Mucosa of descending colon (tissue), 3 donors: ENCODE measurements at regions not wholly inside any gene's neighbourhood (a gene's known extent, or its start where the extent isn't known, plus 50 kb on each side); places are given as distances from the start of the nearest gene placed in this dataset.

Source experiments
- ATAC-seq: fragments of 200-7000 bp; cut with Tn5 transposase; one replicate; pipeline ENCODE4 v1.9.1; 2020; ENCODE audit warnings: mild to moderate bottlenecking, moderate library complexity
- DNase-seq, 3 donors: peaks; one replicate each; pipeline ENCODE4 v3.0.0-alpha.2; 2020
- H3K36me3 ChIP-seq: fragments of 200-600 bp; one replicate; pipeline ENCODE4 v1.8.0; 2021; ENCODE audit warnings: low read depth, mild to moderate bottlenecking
- H3K4me1 ChIP-seq: fragments of 200-600 bp; one replicate; pipeline ENCODE4 v1.8.0; 2021; ENCODE audit warnings: low read depth, mild to moderate bottlenecking
- H3K4me3 ChIP-seq: fragments of 200-600 bp; one replicate; pipeline ENCODE4 v1.8.0; 2021; ENCODE audit warnings: mild to moderate bottlenecking
- H3K9me3 ChIP-seq: fragments of 200-600 bp; one replicate; pipeline ENCODE4 v1.8.0; 2021; ENCODE audit warnings: mild to moderate bottlenecking
- CTCF ChIP-seq: fragments of 200-600 bp; IDR thresholded peaks from one replicate; pipeline ENCODE4 v1.8.0; 2022; ENCODE audit warnings: antibody characterized with exemption, mild to moderate bottlenecking
- intact Hi-C, 2 donors: fragments of 100-400 bp; cut with DNase I in 1 of 2; cut with micrococcal nuclease in 1 of 2; formaldehyde crosslinking; loops; one replicate each; pipeline versions ENCODE4 v1.11.0 to v1.11.1; 2022; cut with DNase I, micrococcal nuclease
- donor health status: DM: no; HTN: no; CAD: no; lungs with moderate emphysema.
- donor health status: DM: no; HTN: no; CAD: no.
- donor health status: DM: no; HTN: yes; CAD: no.

- Histone ChIP-seq H3K4me1 (no peaks in the 10 kb centered on the region), H3K36me3 (no peaks in the 10 kb centered on the region), H3K9me3 (no peaks in the 10 kb centered on the region), H3K4me3 (no peak overlapping the region)
- ATAC-seq: no peak
- intact Hi-C loops: no loop called here
- DNase-seq: no peak
- TF ChIP-seq CTCF: no peak
These were observed 194.0 kb upstream of the VWC2 start for GRCh38 chr7:49579408-49579807.

GRCh38 chr7:49580000-49580399 is 193.4 kb upstream of the VWC2 start:
- Histone ChIP-seq H3K9me3 (no peaks in the 10 kb centered on the region), H3K36me3 (no peaks in the 10 kb centered on the region), H3K4me1 (no peaks in the 10 kb centered on the region), H3K4me3 (no peak overlapping the region)
- intact Hi-C loops: loop anchor here in 1 of 2 donors (10.0 kb wide), 1 partner anchor 1115 kb away; no protein-coding TSS in a partner anchor
- no peak for DNase-seq
- ATAC-seq: no peak
- TF ChIP-seq CTCF: no peak

- intact Hi-C loops: loop anchor here in 1 of 2 donors (10.0 kb wide), 1 partner anchor 1116 kb away; no protein-coding TSS in a partner anchor
- TF ChIP-seq CTCF: no peak
- Histone ChIP-seq H3K4me1 (no peaks in the 10 kb centered on the region), H3K36me3 (no peaks in the 10 kb centered on the region), H3K9me3 (no peaks in the 10 kb centered on the region), H3K4me3 (no peak overlapping the region)
- DNase-seq: no peak
- ATAC-seq: no peak
These were observed 192.7 kb upstream of the VWC2 start for GRCh38 chr7:49580761-49581160.

GRCh38 chr7:49583440-49583839 is 190.0 kb upstream of the VWC2 start:
- H3K9me3 ChIP-seq: no peaks in the 10 kb centered on the region
- TF ChIP-seq CTCF: no peak
- ATAC-seq (no peak), DNase-seq (no peak)
- H3K4me1 ChIP-seq: no peaks in the 10 kb centered on the region
- intact Hi-C loops: loop anchor here in 1 of 2 donors (10.0 kb wide), 1 partner anchor 1119 kb away; no protein-coding TSS in a partner anchor
- H3K36me3 ChIP-seq: no peaks in the 10 kb centered on the region
- H3K4me3 ChIP-seq: no peak overlapping the region

- H3K4me3 ChIP-seq: no peak overlapping the region
- intact Hi-C loops: no loop called here
- TF ChIP-seq CTCF: no peak
- no peaks in the 10 kb centered on the region for H3K36me3 ChIP-seq
- ATAC-seq (no peak), DNase-seq (no peak)
- no peaks in the 10 kb centered on the region for H3K4me1 ChIP-seq
- H3K9me3 ChIP-seq: no peaks in the 10 kb centered on the region
These were observed 176.5 kb upstream of the VWC2 start for GRCh38 chr7:49596701-49597491.
